Testis (tissue), 2 donors: ENCODE measurements at regions not wholly inside any gene's neighbourhood (a gene's known extent, or its start where the extent isn't known, plus 50 kb on each side); places are given as distances from the start of the nearest gene placed in this dataset.

Experiments used
- POLR2A ChIP-seq: fragments of 450-650 bp; IDR thresholded peaks from one replicate; pipeline ENCODE4 v1.6.1; 2017; ENCODE audit warnings: antibody characterized with exemption, mild to moderate bottlenecking, moderate library complexity
- TF ChIP-seq, protein P1 (sequence below), 3 experiments: fragments of 450-650 bp in 2 of 3; fragments of 200-600 bp in 1 of 3; sonication (generic) in 1 of 3; IDR thresholded peaks; one replicate each; pipeline ENCODE4 v1.5.1; 2016 to 2019; ENCODE audit warnings: antibody characterized with exemption in 3 of 3, mild to moderate bottlenecking in 2 of 3, moderate library complexity in 1 of 3

DNA sequence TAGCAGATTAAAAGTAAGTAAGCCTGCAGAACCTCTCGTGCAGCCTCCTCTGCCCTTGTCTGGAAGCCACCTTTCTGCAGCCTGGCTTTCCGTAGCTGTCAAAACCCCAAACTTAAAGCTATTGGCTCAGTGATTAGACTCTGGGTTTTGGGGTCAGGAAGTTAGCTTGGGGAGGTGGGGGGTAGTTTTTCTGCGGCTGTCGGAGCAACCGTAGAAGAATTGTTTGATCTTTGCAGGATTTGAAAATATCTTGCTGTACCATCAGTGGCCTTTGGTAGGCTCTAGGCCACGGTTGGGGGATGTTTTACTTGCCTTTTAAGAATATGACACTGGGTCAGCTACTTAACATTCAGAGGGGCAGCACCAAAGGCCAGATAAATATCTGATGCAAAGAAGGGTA lies 88.4 kb upstream of the RASGRP1 start:
- TF ChIP-seq, protein P1, sequence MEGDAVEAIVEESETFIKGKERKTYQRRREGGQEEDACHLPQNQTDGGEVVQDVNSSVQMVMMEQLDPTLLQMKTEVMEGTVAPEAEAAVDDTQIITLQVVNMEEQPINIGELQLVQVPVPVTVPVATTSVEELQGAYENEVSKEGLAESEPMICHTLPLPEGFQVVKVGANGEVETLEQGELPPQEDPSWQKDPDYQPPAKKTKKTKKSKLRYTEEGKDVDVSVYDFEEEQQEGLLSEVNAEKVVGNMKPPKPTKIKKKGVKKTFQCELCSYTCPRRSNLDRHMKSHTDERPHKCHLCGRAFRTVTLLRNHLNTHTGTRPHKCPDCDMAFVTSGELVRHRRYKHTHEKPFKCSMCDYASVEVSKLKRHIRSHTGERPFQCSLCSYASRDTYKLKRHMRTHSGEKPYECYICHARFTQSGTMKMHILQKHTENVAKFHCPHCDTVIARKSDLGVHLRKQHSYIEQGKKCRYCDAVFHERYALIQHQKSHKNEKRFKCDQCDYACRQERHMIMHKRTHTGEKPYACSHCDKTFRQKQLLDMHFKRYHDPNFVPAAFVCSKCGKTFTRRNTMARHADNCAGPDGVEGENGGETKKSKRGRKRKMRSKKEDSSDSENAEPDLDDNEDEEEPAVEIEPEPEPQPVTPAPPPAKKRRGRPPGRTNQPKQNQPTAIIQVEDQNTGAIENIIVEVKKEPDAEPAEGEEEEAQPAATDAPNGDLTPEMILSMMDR (IDR thresholded peaks at IDR 0.05) = no peak
- TF ChIP-seq POLR2A = no peak
